ENCODE measurements at regions not wholly inside any gene's neighbourhood (a gene's known extent, or its start where the extent isn't known, plus 50 kb on each side); places are given as distances from the start of the nearest gene placed in this dataset.

GRCh38 chr4:137967480-137968190 is 274.5 kb downstream of the SLC7A11 start:
- ATAC-seq (ENCODE audit: low read depth): no peak
- no peaks in the 10 kb centered on the region for H3K27me3 ChIP-seq (ENCODE audit: control insufficient read depth, insufficient read depth, low read length)
- H3K4me2 ChIP-seq (ENCODE audit: low read depth, low read length): no peak overlapping the region
- H2BK5ac ChIP-seq (ENCODE audit: low read depth, low read length, poor library complexity, severe bottlenecking): no peak overlapping the region
- BruUV-seq (replicated peaks): no TSS peak
- H4K5ac ChIP-seq (ENCODE audit: low read depth, low read length): no peak overlapping the region
- H3K9me1 ChIP-seq (ENCODE audit: insufficient read depth, low read length): peaks cover 2% of the 10 kb centered on the region; the same call in 1 of the 2 replicates
- H4K8ac ChIP-seq (ENCODE audit: low read depth in 2 of 2, low read length in 2 of 2): no peak overlapping the region
- no peaks in the 10 kb centered on the region for H3K9me3 ChIP-seq (ENCODE audit: control insufficient read depth, insufficient read depth, low read length)
- peaks cover 3% of the 10 kb centered on the region; the same call in 1 of the 2 replicates for H3K4me1 ChIP-seq (ENCODE audit: control insufficient read depth, insufficient read depth, low read length)
- H3K9ac ChIP-seq (ENCODE audit: low read depth, low read length): no peak overlapping the region
- no peak overlapping the region for H4K91ac ChIP-seq (ENCODE audit: insufficient read depth, low read depth, low read length)
- H3K4me3 ChIP-seq (ENCODE audit: insufficient read depth, low read depth, low read length): no peak overlapping the region
- intact Hi-C loops (cut with micrococcal nuclease): no loop called here
- H2AK5ac ChIP-seq (ENCODE audit: low read depth, low read length): no peak overlapping the region
- no peak overlapping the region for H3K56ac ChIP-seq (ENCODE audit: extremely low read depth, insufficient read depth, low read length)
- dilution Hi-C loops (cut with HindIII; ENCODE audit: low sequenced_read_pairs, unreplicated experiment): no loop called here
- no peak overlapping the region for H3K23ac ChIP-seq (ENCODE audit: low read depth, low read length)
- no peak overlapping the region for H2BK20ac ChIP-seq (ENCODE audit: low read depth, low read length)
- no peak overlapping the region for H3K27ac ChIP-seq (ENCODE audit: insufficient read depth, low read length)
- no peak overlapping the region for H3K18ac ChIP-seq (ENCODE audit: low read depth, low read length)
- no peak overlapping the region for H2AFZ ChIP-seq (replicated peaks; ENCODE audit: low read length, poor library complexity)
- no peaks in the 10 kb centered on the region for H3K36me3 ChIP-seq (ENCODE audit: control insufficient read depth, insufficient read depth, low read length)
- no peaks in the 10 kb centered on the region for H4K20me1 ChIP-seq (ENCODE audit: insufficient read depth, low read length)
- WGBS, 2 experiments (ENCODE audit: extremely low coverage in 2 of 2, insufficient read length in 1 of 2): no CpG with 5 or more reads among the region's 6 CpGs
- H3K79me1 ChIP-seq (ENCODE audit: low read depth in 1 of 2, low read length in 2 of 2): no peaks in the 10 kb centered on the region
- no peak overlapping the region for H2BK15ac ChIP-seq (ENCODE audit: low read depth, low read length)
- no peak overlapping the region for H3K14ac ChIP-seq (replicated peaks; ENCODE audit: low read depth, low read length)
- TF ChIP-seq RFX5 (IDR thresholded peaks at IDR 0.05; ENCODE audit: low read depth, low read length): no peak
- TF ChIP-seq MAZ (IDR thresholded peaks at IDR 0.05; ENCODE audit: borderline replicate concordance, low read depth, low read length): no peak
- TF ChIP-seq CTCF (conservative IDR thresholded peaks at IDR 0.05; ENCODE audit: low read depth, low read length): no peak
- no peak for TF ChIP-seq USF2 (IDR thresholded peaks at IDR 0.05; ENCODE audit: low read depth, low read length)
- no peak for TF ChIP-seq POLR2A (IDR thresholded peaks at IDR 0.05; ENCODE audit: low read depth, low read length)
- no peak for TF ChIP-seq RAD21 (IDR thresholded peaks at IDR 0.05; ENCODE audit: low read length)
- TF ChIP-seq CHD1 (IDR thresholded peaks at IDR 0.05; ENCODE audit: low read depth, low read length): no peak
- TF ChIP-seq SMC3 (IDR thresholded peaks at IDR 0.05; ENCODE audit: low read depth, low read length): no peak
- no peak for TF ChIP-seq CEBPB (IDR thresholded peaks at IDR 0.05; ENCODE audit: low read depth, low read length)
- no peak for TF ChIP-seq BHLHE40 (IDR thresholded peaks at IDR 0.05; ENCODE audit: low read depth, low read length)
- TF ChIP-seq MAFK (IDR thresholded peaks at IDR 0.05; ENCODE audit: low read depth, low read length): no peak
- no peak for TF ChIP-seq RCOR1 (IDR thresholded peaks at IDR 0.05; ENCODE audit: insufficient replicate concordance, low read length)
- TF ChIP-seq MXI1 (IDR thresholded peaks at IDR 0.05; ENCODE audit: borderline replicate concordance, low read depth, low read length): no peak
- TF ChIP-seq ELK1 (IDR thresholded peaks at IDR 0.05; ENCODE audit: borderline replicate concordance, low read depth, low read length): no peak
- H2BK120ac ChIP-seq (ENCODE audit: low read depth, low read length): no peak overlapping the region
- no peak overlapping the region for H2AK9ac ChIP-seq (replicated peaks; ENCODE audit: low read depth, low read length, poor library complexity)
- DNase-seq: peak; percentile 10
- H3K4ac ChIP-seq (ENCODE audit: low read depth, low read length): no peak overlapping the region
- POLR2A ChIA-PET (ENCODE audit: unreplicated experiment): no interaction called here
- CTCF ChIA-PET: no interaction called here
- in situ Hi-C loops (cut with MboI; ENCODE audit: low sequenced_read_pairs): no loop called here

Measured in IMR-90 (cell line).